Stimulated activated CD4-positive, alpha-beta T cell treated with anti-CD3 and anti-CD28 coated beads, Interleukin-15, amount 100 ng/mL, for 24 hours (primary cell): ENCODE measurements at regions not wholly inside any gene's neighbourhood (a gene's known extent, or its start where the extent isn't known, plus 50 kb on each side); places are given as distances from the start of the nearest gene placed in this dataset.
A peak's percentile ranks its signal among the peaks of the same experiment; 100 is the strongest.
"Not testable (repeated sequence)": the region's sequence is repeated elsewhere in the genome, so short reads cannot be mapped to it uniquely, and the experiment has no call there.

Source experiments
- DNase-seq: peaks from one replicate; pipeline ENCODE4 v3.0.0-alpha.2; 2020

GRCh38 chr16:85240982-85241924 lies 129.0 kb upstream of the CIBAR2 start:
- DNase-seq, result no peak

GRCh38 chr16:85242140-85242539 lies 129.9 kb upstream of the CIBAR2 start:
- DNase-seq, result no peak

DNA sequence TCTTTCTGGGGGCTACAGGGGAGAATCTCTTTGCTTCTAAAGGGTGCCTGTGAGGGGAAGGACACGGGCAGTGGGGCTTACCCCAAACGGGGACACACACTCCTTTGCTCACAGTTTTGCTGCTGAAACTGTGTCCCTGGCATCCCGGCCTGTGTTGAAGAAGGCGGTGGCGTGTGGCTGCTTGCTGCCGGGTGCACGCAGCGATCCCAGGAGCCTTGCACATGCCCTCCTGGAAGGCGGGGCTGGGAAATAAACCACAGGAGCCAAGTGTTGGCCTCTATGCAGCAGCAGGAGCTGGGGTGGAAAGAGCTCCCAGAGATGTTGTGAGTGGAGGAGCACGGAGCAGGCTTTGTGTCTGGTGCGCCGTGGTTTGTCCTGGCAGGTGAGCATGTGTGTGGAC lies 131.0 kb upstream of the CIBAR2 start:
- DNase-seq, result no peak

- not testable (repeated sequence) for DNase-seq
Observed at GRCh38 chr16:85244452-85244851, 132.2 kb upstream of the CIBAR2 start.

- peak; percentile 57 for DNase-seq
Observed at GRCh38 chr16:85245307-85246172, 133.3 kb upstream of the CIBAR2 start.

GRCh38 chr16:85246473-85246872 lies 134.2 kb upstream of the CIBAR2 start:
- no peak for DNase-seq

- no peak for DNase-seq
Observed at GRCh38 chr16:85246973-85247372, 134.7 kb upstream of the CIBAR2 start.

DNA sequence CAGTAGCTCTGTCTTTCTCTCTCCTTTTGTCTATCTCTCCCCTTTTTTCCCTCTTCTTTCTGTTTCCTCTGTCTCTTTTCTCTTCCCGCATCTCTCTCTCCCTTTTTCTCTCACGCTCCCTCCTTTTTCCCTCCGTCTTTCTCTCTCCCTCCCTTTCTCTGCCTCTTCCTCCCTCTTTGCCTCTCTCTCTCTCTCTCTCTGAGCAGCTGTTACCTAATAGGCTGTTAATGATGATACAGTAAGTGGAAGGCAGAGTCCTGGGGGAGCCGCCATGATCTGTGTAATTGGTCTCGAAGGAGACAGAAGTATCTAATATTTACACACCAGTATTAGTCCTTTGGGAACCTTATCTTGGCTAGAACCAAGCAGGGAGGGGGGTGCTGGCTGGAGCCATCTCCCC lies 136.1 kb upstream of the CIBAR2 start:
- no peak for DNase-seq

- no peak for DNase-seq
Observed at GRCh38 chr16:85248857-85249256, 136.6 kb upstream of the CIBAR2 start.

GRCh38 chr16:85249418-85250146 lies 137.3 kb upstream of the CIBAR2 start:
- DNase-seq, result no peak

GRCh38 chr16:85250147-85250463 lies 137.8 kb upstream of the CIBAR2 start:
- DNase-seq, result no peak

DNA sequence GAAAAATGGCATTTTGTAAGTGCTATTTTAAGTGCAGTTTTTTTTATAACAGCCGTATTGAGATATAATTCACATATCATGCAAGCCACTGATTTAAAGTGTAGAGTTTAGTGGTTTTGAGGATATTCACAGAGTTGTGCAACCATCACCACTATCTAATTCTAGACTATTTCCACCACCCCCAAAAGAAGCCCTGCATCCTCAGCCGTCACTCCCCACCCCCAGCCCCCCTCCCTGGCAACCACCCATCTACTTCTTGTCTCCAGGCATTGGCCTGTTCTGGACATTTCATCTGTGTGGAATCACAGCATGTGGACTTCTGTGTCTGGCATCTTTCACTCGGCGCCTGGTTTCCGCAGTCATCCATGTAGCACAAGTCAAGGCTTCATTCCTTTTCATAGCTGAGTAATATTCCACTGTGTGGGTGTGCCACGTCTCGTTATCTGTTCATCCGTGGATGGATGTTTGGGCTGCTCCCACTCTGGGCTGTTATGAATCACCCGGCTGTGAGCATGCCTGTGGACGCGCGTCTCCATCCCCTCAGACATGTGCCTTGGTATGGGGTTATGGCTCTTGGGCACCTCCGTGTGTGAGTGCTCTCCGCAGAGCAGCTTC lies 138.4 kb upstream of the CIBAR2 start:
- no peak for DNase-seq

- DNase-seq, result no peak
Observed at GRCh38 chr16:85251225-85251760, 139.0 kb upstream of the CIBAR2 start.

GRCh38 chr16:85252014-85252413 lies 139.7 kb upstream of the CIBAR2 start:
- DNase-seq, result no peak

- no peak for DNase-seq
Observed at GRCh38 chr16:85252461-85252860, 140.2 kb upstream of the CIBAR2 start.

GRCh38 chr16:85253084-85253941 lies 141.0 kb upstream of the CIBAR2 start:
- DNase-seq, result peak; percentile 75

GRCh38 chr16:85254051-85254450 lies 141.8 kb upstream of the CIBAR2 start:
- no peak for DNase-seq

DNA sequence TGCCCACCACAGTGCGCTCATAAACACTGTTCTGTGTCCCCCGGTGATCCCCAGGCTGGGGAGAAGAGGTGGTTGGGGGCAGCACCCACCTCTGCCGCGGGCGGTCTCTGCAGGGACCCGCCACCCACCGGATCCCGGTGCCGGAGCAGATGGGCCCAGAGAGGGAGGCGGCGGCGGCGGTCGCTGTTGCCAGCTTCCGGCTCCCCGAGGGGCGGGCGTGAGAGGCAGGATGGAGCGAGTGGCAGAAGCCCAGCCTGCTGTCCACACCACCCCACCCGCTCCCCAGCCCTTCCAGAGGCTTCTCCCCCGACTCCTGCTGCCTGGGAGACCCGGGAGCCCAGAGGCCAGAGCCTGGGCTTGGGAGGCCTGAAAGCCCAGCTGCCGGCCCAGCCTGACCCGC lies 142.6 kb upstream of the CIBAR2 start:
- DNase-seq, result no peak

DNA sequence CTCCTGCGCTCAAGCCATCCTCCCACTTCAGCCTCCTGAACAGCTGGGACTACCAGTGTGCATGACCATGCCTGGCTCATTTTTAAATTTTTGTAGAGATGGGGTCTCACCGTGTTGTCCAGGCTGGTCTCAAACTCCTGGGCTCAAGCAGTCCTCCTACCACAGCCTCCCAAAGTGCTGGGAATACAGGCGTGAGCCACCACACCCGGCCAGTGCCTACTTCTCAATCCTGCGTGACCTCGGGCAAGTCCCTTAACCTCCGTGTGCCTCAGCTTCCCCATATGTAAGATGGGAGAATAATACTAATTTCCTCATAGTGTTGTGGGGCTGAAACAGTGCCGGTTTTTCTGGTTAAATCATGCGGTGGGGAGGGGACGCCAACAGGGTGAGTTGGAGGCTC lies 143.5 kb upstream of the CIBAR2 start:
- DNase-seq, result no peak

GRCh38 chr16:85256190-85256739 lies 144.0 kb upstream of the CIBAR2 start:
- no peak for DNase-seq

GRCh38 chr16:85257483-85257882 lies 145.2 kb upstream of the CIBAR2 start:
- no peak for DNase-seq
